LoVo (cell line): ENCODE measurements at regions not wholly inside any gene's neighbourhood (a gene's known extent, or its start where the extent isn't known, plus 50 kb on each side); places are given as distances from the start of the nearest gene placed in this dataset.
A peak's percentile ranks its signal among the peaks of the same experiment; 100 is the strongest.
"Not testable (repeated sequence)": the region's sequence is repeated elsewhere in the genome, so short reads cannot be mapped to it uniquely, and the experiment has no call there.

ENCODE experiments used
- DNase-seq: peaks from one replicate; pipeline ENCODE4 v3.0.0-alpha.2; 2016; ENCODE audit warnings: low spot score

GRCh38 chr6:15956205-15957106, 172.4 kb upstream of the MYLIP start:
- DNase-seq, result peak; percentile 41

- no peak for DNase-seq
Observed at GRCh38 chr6:15955484-15955883, 173.4 kb upstream of the MYLIP start.

GRCh38 chr6:15953152-15953880, 175.6 kb upstream of the MYLIP start:
- DNase-seq, result no peak

GRCh38 chr6:15952231-15953151, 176.4 kb upstream of the MYLIP start:
- DNase-seq, result no peak

- DNase-seq, result no peak
Observed at GRCh38 chr6:15950962-15951569, 177.8 kb upstream of the MYLIP start.

- no peak for DNase-seq
Observed at GRCh38 chr6:15949982-15950381, 178.9 kb upstream of the MYLIP start.

- peak; percentile 53 for DNase-seq
Observed at GRCh38 chr6:15948930-15949900, 179.7 kb upstream of the MYLIP start.

- no peak for DNase-seq
Observed at GRCh38 chr6:15947923-15948322, 181.0 kb upstream of the MYLIP start.

GRCh38 chr6:15947436-15947835, 181.4 kb upstream of the MYLIP start:
- no peak for DNase-seq

- no peak for DNase-seq
Observed at GRCh38 chr6:15946701-15947385, 182.0 kb upstream of the MYLIP start.

- DNase-seq, result no peak
Observed at GRCh38 chr6:15945593-15946159, 183.2 kb upstream of the MYLIP start.

GRCh38 chr6:15943423-15943822, 185.5 kb upstream of the MYLIP start:
- DNase-seq, result no peak

GRCh38 chr6:15941168-15941567, 187.7 kb upstream of the MYLIP start:
- DNase-seq, result no peak

- DNase-seq, result no peak
Observed at GRCh38 chr6:15938107-15938506, 190.8 kb upstream of the MYLIP start.

GRCh38 chr6:15937602-15938001, 191.3 kb upstream of the MYLIP start:
- DNase-seq, result no peak

GRCh38 chr6:15936503-15936902, 192.4 kb upstream of the MYLIP start:
- no peak for DNase-seq

GRCh38 chr6:15935661-15936060, 193.2 kb upstream of the MYLIP start:
- DNase-seq, result no peak

- DNase-seq, result not testable (repeated sequence)
Observed at GRCh38 chr6:15931697-15932096, 197.2 kb upstream of the MYLIP start.

- no peak for DNase-seq
Observed at GRCh38 chr6:15930207-15930606, 198.7 kb upstream of the MYLIP start.

GRCh38 chr6:15929685-15930084, 199.2 kb upstream of the MYLIP start:
- DNase-seq, result no peak
